ENCODE measurements at regions not wholly inside any gene's neighbourhood (a gene's known extent, or its start where the extent isn't known, plus 50 kb on each side); places are given as distances from the start of the nearest gene placed in this dataset.

- no peaks in the 10 kb centered on the region for H3F3A ChIP-seq (ENCODE audit: insufficient read depth)
These were observed 324.1 kb upstream of the PPARGC1A start for GRCh38 chr4:24213961-24214360.

GRCh38 chr4:24212642-24213041, 322.8 kb upstream of the PPARGC1A start:
- Histone ChIP-seq H4K20me1 (ENCODE audit: low read depth, low read length) (no peaks in the 10 kb centered on the region), H3K27ac (ENCODE audit: low read depth, low read length) (no peak overlapping the region), H3K4me2 (ENCODE audit: low read depth, low read length, poor library complexity, severe bottlenecking) (no peak overlapping the region), H3F3A (ENCODE audit: insufficient read depth) (no peaks in the 10 kb centered on the region), H3K4me3 (ENCODE audit: insufficient read depth, low read length, poor library complexity, severe bottlenecking) (no peak overlapping the region), H3K9me2 (replicated peaks; ENCODE audit: insufficient read depth, low read length) (no peaks in the 10 kb centered on the region), H3K79me2 (ENCODE audit: insufficient read depth, low read length) (no peaks in the 10 kb centered on the region), H3K9ac (ENCODE audit: low read length) (no peak overlapping the region), H2AFZ (ENCODE audit: low read depth, low read length, severe bottlenecking) (no peak overlapping the region), H3K9me3 (ENCODE audit: insufficient read depth, low read length) (no peaks in the 10 kb centered on the region), H3K36me3 (ENCODE audit: low read length) (no peaks in the 10 kb centered on the region), H3K27me3 (ENCODE audit: low read length) (no peaks in the 10 kb centered on the region)
- TF ChIP-seq, protein P1, sequence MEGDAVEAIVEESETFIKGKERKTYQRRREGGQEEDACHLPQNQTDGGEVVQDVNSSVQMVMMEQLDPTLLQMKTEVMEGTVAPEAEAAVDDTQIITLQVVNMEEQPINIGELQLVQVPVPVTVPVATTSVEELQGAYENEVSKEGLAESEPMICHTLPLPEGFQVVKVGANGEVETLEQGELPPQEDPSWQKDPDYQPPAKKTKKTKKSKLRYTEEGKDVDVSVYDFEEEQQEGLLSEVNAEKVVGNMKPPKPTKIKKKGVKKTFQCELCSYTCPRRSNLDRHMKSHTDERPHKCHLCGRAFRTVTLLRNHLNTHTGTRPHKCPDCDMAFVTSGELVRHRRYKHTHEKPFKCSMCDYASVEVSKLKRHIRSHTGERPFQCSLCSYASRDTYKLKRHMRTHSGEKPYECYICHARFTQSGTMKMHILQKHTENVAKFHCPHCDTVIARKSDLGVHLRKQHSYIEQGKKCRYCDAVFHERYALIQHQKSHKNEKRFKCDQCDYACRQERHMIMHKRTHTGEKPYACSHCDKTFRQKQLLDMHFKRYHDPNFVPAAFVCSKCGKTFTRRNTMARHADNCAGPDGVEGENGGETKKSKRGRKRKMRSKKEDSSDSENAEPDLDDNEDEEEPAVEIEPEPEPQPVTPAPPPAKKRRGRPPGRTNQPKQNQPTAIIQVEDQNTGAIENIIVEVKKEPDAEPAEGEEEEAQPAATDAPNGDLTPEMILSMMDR (IDR thresholded peaks at IDR 0.05; ENCODE audit: insufficient read depth, low read length, poor library complexity, severe bottlenecking) = no peak
- no peak for TF ChIP-seq EZH2phosphoT487 (conservative IDR thresholded peaks at IDR 0.05; ENCODE audit: low read length)

More at GRCh38 chr4:24213961-24214360, 324.1 kb upstream of the PPARGC1A start:
- no peaks in the 10 kb centered on the region for H3K36me3 ChIP-seq (ENCODE audit: low read length)
- no peaks in the 10 kb centered on the region for H3K27me3 ChIP-seq (ENCODE audit: low read length)
- no peak overlapping the region for H2AFZ ChIP-seq (ENCODE audit: low read depth, low read length, severe bottlenecking)
- H3K4me3 ChIP-seq (ENCODE audit: insufficient read depth, low read length, poor library complexity, severe bottlenecking) = no peak overlapping the region
- H4K20me1 ChIP-seq (ENCODE audit: low read depth, low read length) = no peaks in the 10 kb centered on the region
- no peak overlapping the region for H3K27ac ChIP-seq (ENCODE audit: low read depth, low read length)
- H3K79me2 ChIP-seq (ENCODE audit: insufficient read depth, low read length) = no peaks in the 10 kb centered on the region
- H3K9ac ChIP-seq (ENCODE audit: low read length) = no peak overlapping the region
- no peak overlapping the region for H3K4me2 ChIP-seq (ENCODE audit: low read depth, low read length, poor library complexity, severe bottlenecking)
- TF ChIP-seq, protein P1 (IDR thresholded peaks at IDR 0.05; ENCODE audit: insufficient read depth, low read length, poor library complexity, severe bottlenecking) = no peak
- TF ChIP-seq EZH2phosphoT487 (conservative IDR thresholded peaks at IDR 0.05; ENCODE audit: low read length) = no peak
- no peaks in the 10 kb centered on the region for H3K9me2 ChIP-seq (replicated peaks; ENCODE audit: insufficient read depth, low read length)
- no peaks in the 10 kb centered on the region for H3K9me3 ChIP-seq (ENCODE audit: insufficient read depth, low read length)

- Histone ChIP-seq H3K27me3 (ENCODE audit: low read length) (no peaks in the 10 kb centered on the region), H3K4me2 (ENCODE audit: low read depth, low read length, poor library complexity, severe bottlenecking) (no peak overlapping the region), H3K36me3 (ENCODE audit: low read length) (no peaks in the 10 kb centered on the region), H2AFZ (ENCODE audit: low read depth, low read length, severe bottlenecking) (no peak overlapping the region), H3F3A (ENCODE audit: insufficient read depth) (no peaks in the 10 kb centered on the region), H4K20me1 (ENCODE audit: low read depth, low read length) (no peaks in the 10 kb centered on the region), H3K9me3 (ENCODE audit: insufficient read depth, low read length) (no peaks in the 10 kb centered on the region), H3K4me3 (ENCODE audit: insufficient read depth, low read length, poor library complexity, severe bottlenecking) (no peak overlapping the region), H3K79me2 (ENCODE audit: insufficient read depth, low read length) (no peaks in the 10 kb centered on the region), H3K9ac (ENCODE audit: low read length) (no peak overlapping the region), H3K9me2 (replicated peaks; ENCODE audit: insufficient read depth, low read length) (no peaks in the 10 kb centered on the region), H3K27ac (ENCODE audit: low read depth, low read length) (no peak overlapping the region)
- TF ChIP-seq, protein P1 (IDR thresholded peaks at IDR 0.05; ENCODE audit: insufficient read depth, low read length, poor library complexity, severe bottlenecking) = no peak
- no peak for TF ChIP-seq EZH2phosphoT487 (conservative IDR thresholded peaks at IDR 0.05; ENCODE audit: low read length)
These were observed 322.0 kb upstream of the PPARGC1A start for GRCh38 chr4:24211856-24212255.

Measured in SU-DHL-6 (cell line).